Activated CD4-positive, alpha-beta T cell treated with anti-CD3 and anti-CD28 coated beads, Interleukin-2, amount 10 ng/mL, durations not matched to agents 24 days and 14 days (primary cell): ENCODE measurements at regions not wholly inside any gene's neighbourhood (a gene's known extent, or its start where the extent isn't known, plus 50 kb on each side); places are given as distances from the start of the nearest gene placed in this dataset.
"Not testable (repeated sequence)": the region's sequence is repeated elsewhere in the genome, so short reads cannot be mapped to it uniquely, and the experiment has no call there.

ENCODE experiments used
- DNase-seq: peaks from one replicate; pipeline ENCODE4 v3.0.0; 2022
- H3K27ac Mint-ChIP-seq: one replicate; pipeline ENCODE4 v1.8.0; 2022; ENCODE audit warnings: mild to moderate bottlenecking, mixed read lengths
- H3K27me3 Mint-ChIP-seq: one replicate; pipeline ENCODE4 v1.8.0; 2022; ENCODE audit warnings: mixed read lengths
- H3K36me3 Mint-ChIP-seq: one replicate; pipeline ENCODE4 v1.8.0; 2022; ENCODE audit warnings: low read depth, mild to moderate bottlenecking, mixed read lengths
- H3K4me1 Mint-ChIP-seq: one replicate; pipeline ENCODE4 v1.8.0; 2021; ENCODE audit warnings: mixed read lengths
- H3K4me3 Mint-ChIP-seq: one replicate; pipeline ENCODE4 v1.8.0; 2022; ENCODE audit warnings: mild to moderate bottlenecking, moderate library complexity, mixed read lengths
- H3K9me3 Mint-ChIP-seq: one replicate; pipeline ENCODE4 v1.8.0; 2021; ENCODE audit warnings: mixed read lengths
- intact Hi-C: fragments of 100-400 bp; cut with micrococcal nuclease; formaldehyde crosslinking; loops from one replicate; pipeline ENCODE4 v1.15.1; 2023

- H3K9me3 Mint-ChIP-seq: no peaks in the 10 kb centered on the region
- intact Hi-C loops: no loop called here
- no peak overlapping the region for H3K4me3 Mint-ChIP-seq
- H3K27me3 Mint-ChIP-seq: peaks cover 39% of the 10 kb centered on the region
- H3K27ac Mint-ChIP-seq: no peak overlapping the region
- DNase-seq: no peak
- no peaks in the 10 kb centered on the region for H3K36me3 Mint-ChIP-seq
- no peaks in the 10 kb centered on the region for H3K4me1 Mint-ChIP-seq
Observed at GRCh38 chr6:16936893-16937292, 165.0 kb upstream of the STMND1 start.

GRCh38 chr6:16933961-16934360 is 167.9 kb upstream of the STMND1 start:
- no peak overlapping the region for H3K4me3 Mint-ChIP-seq
- peaks cover 31% of the 10 kb centered on the region for H3K27me3 Mint-ChIP-seq
- no peak overlapping the region for H3K27ac Mint-ChIP-seq
- no peaks in the 10 kb centered on the region for H3K4me1 Mint-ChIP-seq
- no peak for DNase-seq
- H3K9me3 Mint-ChIP-seq: no peaks in the 10 kb centered on the region
- no peaks in the 10 kb centered on the region for H3K36me3 Mint-ChIP-seq
- intact Hi-C loops: no loop called here

- Mint-ChIP-seq H3K27me3 (peaks cover 31% of the 10 kb centered on the region), H3K4me1 (no peaks in the 10 kb centered on the region), H3K4me3 (no peak overlapping the region), H3K9me3 (no peaks in the 10 kb centered on the region), H3K36me3 (no peaks in the 10 kb centered on the region), H3K27ac (no peak overlapping the region)
- no peak for DNase-seq
- intact Hi-C loops: no loop called here
Observed at GRCh38 chr6:16933532-16933931, 168.3 kb upstream of the STMND1 start.

- no peak overlapping the region for H3K4me3 Mint-ChIP-seq
- H3K27ac Mint-ChIP-seq: no peak overlapping the region
Observed at GRCh38 chr6:16932920-16933319, 168.9 kb upstream of the STMND1 start.

GRCh38 chr6:16931079-16931478 is 169.8 kb upstream of the ATXN1 start:
- intact Hi-C loops, H3K36me3 Mint-ChIP-seq, H3K9me3 Mint-ChIP-seq, H3K4me3 Mint-ChIP-seq, DNase-seq, H3K27ac Mint-ChIP-seq, H3K4me1 Mint-ChIP-seq: not testable (repeated sequence)
- H3K27me3 Mint-ChIP-seq: peaks cover 30% of the 10 kb centered on the region

More at GRCh38 chr6:16932920-16933319, 168.9 kb upstream of the STMND1 start:
- no peak for DNase-seq
- H3K36me3 Mint-ChIP-seq: no peaks in the 10 kb centered on the region
- H3K9me3 Mint-ChIP-seq: no peaks in the 10 kb centered on the region
- intact Hi-C loops: no loop called here
- H3K4me1 Mint-ChIP-seq: no peaks in the 10 kb centered on the region
- H3K27me3 Mint-ChIP-seq: peaks cover 30% of the 10 kb centered on the region

- no peak overlapping the region for H3K4me3 Mint-ChIP-seq
- intact Hi-C loops: no loop called here
- H3K27ac Mint-ChIP-seq: no peak overlapping the region
- no peaks in the 10 kb centered on the region for H3K9me3 Mint-ChIP-seq
- H3K36me3 Mint-ChIP-seq: no peaks in the 10 kb centered on the region
- peaks cover 26% of the 10 kb centered on the region for H3K27me3 Mint-ChIP-seq
- H3K4me1 Mint-ChIP-seq: no peaks in the 10 kb centered on the region
- no peak for DNase-seq
Observed at GRCh38 chr6:16930432-16930831, 169.2 kb upstream of the ATXN1 start.

- Mint-ChIP-seq H3K4me1 (no peaks in the 10 kb centered on the region), H3K27ac (no peak overlapping the region), H3K9me3 (no peaks in the 10 kb centered on the region), H3K27me3 (peaks cover 21% of the 10 kb centered on the region), H3K4me3 (no peak overlapping the region), H3K36me3 (no peaks in the 10 kb centered on the region)
- DNase-seq: no peak
- intact Hi-C loops: no loop called here
Observed at GRCh38 chr6:16929809-16930208, 168.5 kb upstream of the ATXN1 start.

- H3K36me3 Mint-ChIP-seq: no peaks in the 10 kb centered on the region
- no peaks in the 10 kb centered on the region for H3K4me1 Mint-ChIP-seq
- H3K9me3 Mint-ChIP-seq: peaks cover 3% of the 10 kb centered on the region
- DNase-seq: no peak
- H3K4me3 Mint-ChIP-seq: no peak overlapping the region
- H3K27me3 Mint-ChIP-seq: peaks cover 17% of the 10 kb centered on the region
- no peak overlapping the region for H3K27ac Mint-ChIP-seq
- intact Hi-C loops: no loop called here
Observed at GRCh38 chr6:16928387-16928786, 167.1 kb upstream of the ATXN1 start.

- no peak overlapping the region for H3K4me3 Mint-ChIP-seq
- H3K27ac Mint-ChIP-seq: no peak overlapping the region
- DNase-seq: no peak
- no peaks in the 10 kb centered on the region for H3K4me1 Mint-ChIP-seq
- peaks cover 3% of the 10 kb centered on the region for H3K9me3 Mint-ChIP-seq
- intact Hi-C loops: no loop called here
- peaks cover 15% of the 10 kb centered on the region for H3K27me3 Mint-ChIP-seq
- no peaks in the 10 kb centered on the region for H3K36me3 Mint-ChIP-seq
Observed at GRCh38 chr6:16927205-16927604, 165.9 kb upstream of the ATXN1 start.

- intact Hi-C loops: no loop called here
- peaks cover 3% of the 10 kb centered on the region for H3K9me3 Mint-ChIP-seq
- H3K36me3 Mint-ChIP-seq: no peaks in the 10 kb centered on the region
- H3K4me1 Mint-ChIP-seq: no peaks in the 10 kb centered on the region
- no peak overlapping the region for H3K4me3 Mint-ChIP-seq
- DNase-seq: no peak
- H3K27ac Mint-ChIP-seq: no peak overlapping the region
- peaks cover 15% of the 10 kb centered on the region for H3K27me3 Mint-ChIP-seq
Observed at GRCh38 chr6:16925461-16925860, 164.2 kb upstream of the ATXN1 start.

GRCh38 chr6:16922282-16922681 is 161.0 kb upstream of the ATXN1 start:
- Mint-ChIP-seq H3K4me3 (no peak overlapping the region), H3K27ac (no peak overlapping the region), H3K9me3 (peaks cover 3% of the 10 kb centered on the region), H3K4me1 (no peaks in the 10 kb centered on the region), H3K27me3 (peaks cover 20% of the 10 kb centered on the region), H3K36me3 (no peaks in the 10 kb centered on the region)
- intact Hi-C loops: no loop called here
- DNase-seq: no peak

- no peak for DNase-seq
- no peak overlapping the region for H3K27ac Mint-ChIP-seq
- H3K27me3 Mint-ChIP-seq: peaks cover 19% of the 10 kb centered on the region
- H3K4me3 Mint-ChIP-seq: no peak overlapping the region
- H3K36me3 Mint-ChIP-seq: no peaks in the 10 kb centered on the region
- no peaks in the 10 kb centered on the region for H3K4me1 Mint-ChIP-seq
- H3K9me3 Mint-ChIP-seq: peaks cover 3% of the 10 kb centered on the region
- intact Hi-C loops: no loop called here
Observed at GRCh38 chr6:16921399-16922110, 160.3 kb upstream of the ATXN1 start.

- Mint-ChIP-seq H3K27me3 (peaks cover 21% of the 10 kb centered on the region), H3K27ac (no peak overlapping the region), H3K4me1 (no peaks in the 10 kb centered on the region), H3K9me3 (no peaks in the 10 kb centered on the region), H3K4me3 (no peak overlapping the region), H3K36me3 (no peaks in the 10 kb centered on the region)
- intact Hi-C loops: no loop called here
- no peak for DNase-seq
Observed at GRCh38 chr6:16918586-16918985, 157.3 kb upstream of the ATXN1 start.

- Mint-ChIP-seq H3K4me3 (no peak overlapping the region), H3K27ac (no peak overlapping the region), H3K27me3 (peaks cover 15% of the 10 kb centered on the region), H3K9me3 (no peaks in the 10 kb centered on the region), H3K4me1 (no peaks in the 10 kb centered on the region), H3K36me3 (no peaks in the 10 kb centered on the region)
- intact Hi-C loops: no loop called here
- no peak for DNase-seq
Observed at GRCh38 chr6:16914184-16914583, 152.9 kb upstream of the ATXN1 start.

GRCh38 chr6:16912756-16913155 is 151.5 kb upstream of the ATXN1 start:
- H3K27me3 Mint-ChIP-seq: peaks cover 9% of the 10 kb centered on the region
- intact Hi-C loops: no loop called here
- H3K4me1 Mint-ChIP-seq: no peaks in the 10 kb centered on the region
- H3K9me3 Mint-ChIP-seq: no peaks in the 10 kb centered on the region
- H3K27ac Mint-ChIP-seq: no peak overlapping the region
- no peak overlapping the region for H3K4me3 Mint-ChIP-seq
- DNase-seq: no peak
- H3K36me3 Mint-ChIP-seq: no peaks in the 10 kb centered on the region
